ENCODE measurements at regions not wholly inside any gene's neighbourhood (a gene's known extent, or its start where the extent isn't known, plus 50 kb on each side); places are given as distances from the start of the nearest gene placed in this dataset.

GRCh38 chr12:125259178-125259867 is 194.1 kb downstream of the AACS start:
- Mint-ChIP-seq H3K9me3 (no peaks in the 10 kb centered on the region), H3K4me3 (no peak overlapping the region), H3K4me1 (ENCODE audit: low read depth) (no peaks in the 10 kb centered on the region), H3K27ac (no peak overlapping the region), H3K27me3 (ENCODE audit: insufficient read depth) (peaks cover 3% of the 10 kb centered on the region), H3K36me3 (ENCODE audit: low read depth) (no peaks in the 10 kb centered on the region)
- intact Hi-C loops (cut with micrococcal nuclease) = no loop called here
- no peak for DNase-seq (ENCODE audit: low spot score)

- intact Hi-C loops (cut with micrococcal nuclease) = no loop called here
- Mint-ChIP-seq H3K4me3 (no peak overlapping the region), H3K27me3 (ENCODE audit: insufficient read depth) (no peaks in the 10 kb centered on the region), H3K27ac (no peak overlapping the region), H3K36me3 (ENCODE audit: low read depth) (no peaks in the 10 kb centered on the region), H3K9me3 (no peaks in the 10 kb centered on the region), H3K4me1 (ENCODE audit: low read depth) (no peaks in the 10 kb centered on the region)
- no peak for DNase-seq (ENCODE audit: low spot score)
These were observed 197.6 kb downstream of the AACS start for GRCh38 chr12:125262851-125263250.

GRCh38 chr12:125263385-125263784 is 198.2 kb downstream of the AACS start:
- Mint-ChIP-seq H3K27me3 (ENCODE audit: insufficient read depth) (no peaks in the 10 kb centered on the region), H3K27ac (no peak overlapping the region), H3K4me3 (no peak overlapping the region), H3K36me3 (ENCODE audit: low read depth) (no peaks in the 10 kb centered on the region), H3K9me3 (no peaks in the 10 kb centered on the region), H3K4me1 (ENCODE audit: low read depth) (no peaks in the 10 kb centered on the region)
- DNase-seq (ENCODE audit: low spot score) = no peak
- intact Hi-C loops (cut with micrococcal nuclease) = no loop called here

- DNase-seq (ENCODE audit: low spot score) = no peak
- Mint-ChIP-seq H3K4me3 (no peak overlapping the region), H3K36me3 (ENCODE audit: low read depth) (no peaks in the 10 kb centered on the region), H3K4me1 (ENCODE audit: low read depth) (no peaks in the 10 kb centered on the region), H3K27ac (no peak overlapping the region), H3K9me3 (no peaks in the 10 kb centered on the region), H3K27me3 (ENCODE audit: insufficient read depth) (no peaks in the 10 kb centered on the region)
- intact Hi-C loops (cut with micrococcal nuclease) = no loop called here
These were observed 201.9 kb downstream of the AACS start for GRCh38 chr12:125267114-125267513.

- Mint-ChIP-seq H3K4me3 (no peak overlapping the region), H3K4me1 (ENCODE audit: low read depth) (no peaks in the 10 kb centered on the region), H3K9me3 (no peaks in the 10 kb centered on the region), H3K27ac (no peak overlapping the region), H3K36me3 (ENCODE audit: low read depth) (no peaks in the 10 kb centered on the region), H3K27me3 (ENCODE audit: insufficient read depth) (peaks cover 2% of the 10 kb centered on the region)
- no peak for DNase-seq (ENCODE audit: low spot score)
- intact Hi-C loops (cut with micrococcal nuclease) = no loop called here
These were observed 204.0 kb downstream of the AACS start for GRCh38 chr12:125269276-125269675.

GRCh38 chr12:125271892-125272291 is 206.7 kb downstream of the AACS start:
- Mint-ChIP-seq H3K36me3 (ENCODE audit: low read depth) (no peaks in the 10 kb centered on the region), H3K4me3 (no peak overlapping the region), H3K27me3 (ENCODE audit: insufficient read depth) (peaks cover 7% of the 10 kb centered on the region), H3K27ac (no peak overlapping the region), H3K9me3 (no peaks in the 10 kb centered on the region), H3K4me1 (ENCODE audit: low read depth) (no peaks in the 10 kb centered on the region)
- no peak for DNase-seq (ENCODE audit: low spot score)
- intact Hi-C loops (cut with micrococcal nuclease) = no loop called here

GRCh38 chr12:125272383-125272933 is 207.2 kb downstream of the AACS start:
- Mint-ChIP-seq H3K4me3 (no peak overlapping the region), H3K4me1 (ENCODE audit: low read depth) (no peaks in the 10 kb centered on the region), H3K27me3 (ENCODE audit: insufficient read depth) (peaks cover 7% of the 10 kb centered on the region), H3K9me3 (no peaks in the 10 kb centered on the region), H3K27ac (no peak overlapping the region), H3K36me3 (ENCODE audit: low read depth) (no peaks in the 10 kb centered on the region)
- intact Hi-C loops (cut with micrococcal nuclease) = no loop called here
- DNase-seq (ENCODE audit: low spot score) = no peak

GRCh38 chr12:125276567-125276966 is 211.3 kb downstream of the AACS start:
- H3K27me3 Mint-ChIP-seq (ENCODE audit: insufficient read depth) = peaks cover 13% of the 10 kb centered on the region
- H3K36me3 Mint-ChIP-seq (ENCODE audit: low read depth) = no peaks in the 10 kb centered on the region
- H3K27ac Mint-ChIP-seq = no peak overlapping the region
- H3K9me3 Mint-ChIP-seq = no peaks in the 10 kb centered on the region
- no peak overlapping the region for H3K4me3 Mint-ChIP-seq
- intact Hi-C loops (cut with micrococcal nuclease) = no loop called here
- no peak for DNase-seq (ENCODE audit: low spot score)
- no peaks in the 10 kb centered on the region for H3K4me1 Mint-ChIP-seq (ENCODE audit: low read depth)

- H3K27ac Mint-ChIP-seq = no peak overlapping the region
- intact Hi-C loops (cut with micrococcal nuclease) = no loop called here
- no peaks in the 10 kb centered on the region for H3K36me3 Mint-ChIP-seq (ENCODE audit: low read depth)
- peaks cover 8% of the 10 kb centered on the region for H3K27me3 Mint-ChIP-seq (ENCODE audit: insufficient read depth)
- H3K4me3 Mint-ChIP-seq = no peak overlapping the region
- H3K9me3 Mint-ChIP-seq = no peaks in the 10 kb centered on the region
- no peak for DNase-seq (ENCODE audit: low spot score)
- no peaks in the 10 kb centered on the region for H3K4me1 Mint-ChIP-seq (ENCODE audit: low read depth)
These were observed 215.5 kb downstream of the AACS start for GRCh38 chr12:125280482-125281377.

- H3K36me3 Mint-ChIP-seq (ENCODE audit: low read depth) = no peaks in the 10 kb centered on the region
- peaks cover 10% of the 10 kb centered on the region for H3K4me1 Mint-ChIP-seq (ENCODE audit: low read depth)
- H3K4me3 Mint-ChIP-seq = no peak overlapping the region
- H3K27ac Mint-ChIP-seq = no peak overlapping the region
- H3K27me3 Mint-ChIP-seq (ENCODE audit: insufficient read depth) = peaks cover 6% of the 10 kb centered on the region
- no peak for DNase-seq (ENCODE audit: low spot score)
- H3K9me3 Mint-ChIP-seq = no peaks in the 10 kb centered on the region
- intact Hi-C loops (cut with micrococcal nuclease) = no loop called here
These were observed 217.7 kb downstream of the AACS start for GRCh38 chr12:125282921-125283320.

GRCh38 chr12:125283521-125283920 is 218.3 kb downstream of the AACS start:
- Mint-ChIP-seq H3K36me3 (ENCODE audit: low read depth) (no peaks in the 10 kb centered on the region), H3K4me1 (ENCODE audit: low read depth) (peaks cover 10% of the 10 kb centered on the region), H3K27ac (no peak overlapping the region), H3K27me3 (ENCODE audit: insufficient read depth) (peaks cover 4% of the 10 kb centered on the region), H3K9me3 (no peaks in the 10 kb centered on the region), H3K4me3 (no peak overlapping the region)
- intact Hi-C loops (cut with micrococcal nuclease) = no loop called here
- no peak for DNase-seq (ENCODE audit: low spot score)

- no peak for DNase-seq (ENCODE audit: low spot score)
- Mint-ChIP-seq H3K27ac (no peak overlapping the region), H3K36me3 (ENCODE audit: low read depth) (no peaks in the 10 kb centered on the region), H3K4me3 (no peak overlapping the region), H3K27me3 (ENCODE audit: insufficient read depth) (peaks cover 4% of the 10 kb centered on the region), H3K4me1 (ENCODE audit: low read depth) (peaks cover 10% of the 10 kb centered on the region), H3K9me3 (no peaks in the 10 kb centered on the region)
- intact Hi-C loops (cut with micrococcal nuclease) = no loop called here
These were observed 218.9 kb downstream of the AACS start for GRCh38 chr12:125284087-125284486.

- Mint-ChIP-seq H3K4me3 (no peak overlapping the region), H3K4me1 (ENCODE audit: low read depth) (peaks cover 10% of the 10 kb centered on the region), H3K9me3 (no peaks in the 10 kb centered on the region), H3K36me3 (ENCODE audit: low read depth) (no peaks in the 10 kb centered on the region), H3K27me3 (ENCODE audit: insufficient read depth) (peaks cover 4% of the 10 kb centered on the region), H3K27ac (no peak overlapping the region)
- intact Hi-C loops (cut with micrococcal nuclease) = no loop called here
- DNase-seq (ENCODE audit: low spot score) = no peak
These were observed 219.9 kb downstream of the AACS start for GRCh38 chr12:125284945-125285685.
